Mesenchymal stem cell (in vitro differentiated cells and primary cell): ENCODE measurements at regions not wholly inside any gene's neighbourhood (a gene's known extent, or its start where the extent isn't known, plus 50 kb on each side); places are given as distances from the start of the nearest gene placed in this dataset.

ENCODE experiments used
- DNase-seq: peaks from one replicate; pipeline ENCODE4 v3.0.0-alpha.2; 2013
- H2AFZ ChIP-seq: one replicate; pipeline ENCODE4 v1.6.1; 2013; ENCODE audit warnings: low read depth, mild to moderate bottlenecking, control low read depth, inconsistent platforms, low read length, moderate library complexity
- H2AK5ac ChIP-seq: 2 replicates; pipeline ENCODE4 v1.6.1; 2013; ENCODE audit warnings: low read length, moderate library complexity, mild to moderate bottlenecking, inconsistent platforms; ENCODE audit not compliant: severe bottlenecking
- H2BK120ac ChIP-seq: one replicate; pipeline ENCODE4 v1.6.1; 2013; ENCODE audit warnings: low read depth, mild to moderate bottlenecking, inconsistent platforms, low read length, moderate library complexity
- H2BK12ac ChIP-seq, 2 experiments: one replicate each; pipeline ENCODE4 v1.6.1; 2013; ENCODE audit warnings: inconsistent platforms in 2 of 2, low read length in 2 of 2, mild to moderate bottlenecking in 2 of 2, moderate library complexity in 2 of 2, control low read depth in 1 of 2
- H2BK15ac ChIP-seq: one replicate; pipeline ENCODE4 v1.6.1; 2013; ENCODE audit warnings: mild to moderate bottlenecking, low read depth, inconsistent platforms; ENCODE audit not compliant: poor library complexity, severe bottlenecking
- H2BK5ac ChIP-seq: 2 replicates; pipeline ENCODE4 v1.6.1; 2013; ENCODE audit warnings: low read depth, mild to moderate bottlenecking, low read length, control low read depth, inconsistent platforms; ENCODE audit not compliant: poor library complexity, severe bottlenecking
- H3K14ac ChIP-seq, 2 experiments: one replicate each; pipeline ENCODE4 v1.6.1; 2013; ENCODE audit warnings: inconsistent platforms in 2 of 2, low read length in 2 of 2, control low read depth in 1 of 2, mild to moderate bottlenecking in 1 of 2, moderate library complexity in 1 of 2
- H3K18ac ChIP-seq, 2 experiments: one replicate each; pipeline ENCODE4 v1.6.1; 2013; ENCODE audit warnings: inconsistent platforms in 2 of 2, low read length in 2 of 2, control low read depth in 1 of 2, low read depth in 1 of 2, mild to moderate bottlenecking in 1 of 2
- H3K23ac ChIP-seq, 2 experiments: one replicate each; pipeline ENCODE4 v1.6.1; 2013; ENCODE audit warnings: inconsistent platforms in 2 of 2, low read length in 2 of 2, mild to moderate bottlenecking in 2 of 2, moderate library complexity in 2 of 2, control low read depth in 1 of 2
- H3K27ac ChIP-seq: 2 replicates; pipeline ENCODE4 v1.5.1; 2013; ENCODE audit warnings: mild to moderate bottlenecking, moderate library complexity, low read length, control low read depth, inconsistent platforms; ENCODE audit not compliant: poor library complexity, severe bottlenecking
- H3K27me3 ChIP-seq, 2 experiments: 2 replicates each; pipeline versions ENCODE4 v1.6.1 to v1.7.0; 2013; ENCODE audit warnings: low read length in 2 of 2, mild to moderate bottlenecking in 2 of 2, moderate library complexity in 2 of 2, control low read depth in 1 of 2, inconsistent platforms in 1 of 2; ENCODE audit not compliant: control insufficient read depth in 1 of 2, insufficient read depth in 1 of 2
- H3K36me3 ChIP-seq, 2 experiments: 2 replicates each; pipeline versions ENCODE4 v1.6.1 to v1.7.0; 2013; ENCODE audit warnings: low read length in 2 of 2, control low read depth in 1 of 2, inconsistent platforms in 1 of 2, low read depth in 1 of 2, mild to moderate bottlenecking in 1 of 2; ENCODE audit not compliant: insufficient read depth in 2 of 2, control insufficient read depth in 1 of 2
- H3K4ac ChIP-seq, 2 experiments: one replicate each; pipeline ENCODE4 v1.6.1; 2013; ENCODE audit warnings: inconsistent platforms in 2 of 2, low read length in 2 of 2, mild to moderate bottlenecking in 2 of 2, moderate library complexity in 2 of 2, control low read depth in 1 of 2, low read depth in 1 of 2
- H3K4me1 ChIP-seq: 2 replicates; pipeline ENCODE4 v1.6.1; 2013; ENCODE audit warnings: low read depth, low read length, control low read depth; ENCODE audit not compliant: control insufficient read depth, insufficient read depth
- H3K4me2 ChIP-seq: 2 replicates; pipeline ENCODE4 v1.6.1; 2013; ENCODE audit warnings: low read length, mild to moderate bottlenecking, inconsistent platforms; ENCODE audit not compliant: poor library complexity, severe bottlenecking
- H3K4me3 ChIP-seq, 2 experiments: 2 replicates each; pipeline versions ENCODE4 v1.5.1 to v1.7.0; 2013; ENCODE audit warnings: low read length in 2 of 2, mild to moderate bottlenecking in 2 of 2, control low read depth in 1 of 2, low read depth in 1 of 2; ENCODE audit not compliant: insufficient read depth in 1 of 2
- H3K79me1 ChIP-seq: replicated peaks from 2 replicates; pipeline ENCODE4 v1.6.1; 2013; ENCODE audit warnings: mild to moderate bottlenecking, control low read depth, low read length, inconsistent platforms; ENCODE audit not compliant: poor library complexity, severe bottlenecking
- H3K9ac ChIP-seq: 2 replicates; pipeline ENCODE4 v1.7.0; 2013; ENCODE audit warnings: mild to moderate bottlenecking, low read length, moderate library complexity
- H3K9me3 ChIP-seq: 2 replicates; pipeline ENCODE4 v1.7.0; 2013; ENCODE audit warnings: mild to moderate bottlenecking, low read length; ENCODE audit not compliant: control insufficient read depth
- H4K8ac ChIP-seq: one replicate; pipeline ENCODE4 v1.6.1; 2013; ENCODE audit warnings: inconsistent platforms, mild to moderate bottlenecking, low read length, moderate library complexity
- H4K91ac ChIP-seq: one replicate; pipeline ENCODE4 v1.6.1; 2013; ENCODE audit warnings: mild to moderate bottlenecking, low read length, inconsistent platforms
- WGBS: methylation state at CpG from one replicate; pipeline ENCODE4 v1.1.7; 2013; ENCODE audit warnings: mixed read lengths; 5-methylcytosine and 5-hydroxymethylcytosine counted together

DNA sequence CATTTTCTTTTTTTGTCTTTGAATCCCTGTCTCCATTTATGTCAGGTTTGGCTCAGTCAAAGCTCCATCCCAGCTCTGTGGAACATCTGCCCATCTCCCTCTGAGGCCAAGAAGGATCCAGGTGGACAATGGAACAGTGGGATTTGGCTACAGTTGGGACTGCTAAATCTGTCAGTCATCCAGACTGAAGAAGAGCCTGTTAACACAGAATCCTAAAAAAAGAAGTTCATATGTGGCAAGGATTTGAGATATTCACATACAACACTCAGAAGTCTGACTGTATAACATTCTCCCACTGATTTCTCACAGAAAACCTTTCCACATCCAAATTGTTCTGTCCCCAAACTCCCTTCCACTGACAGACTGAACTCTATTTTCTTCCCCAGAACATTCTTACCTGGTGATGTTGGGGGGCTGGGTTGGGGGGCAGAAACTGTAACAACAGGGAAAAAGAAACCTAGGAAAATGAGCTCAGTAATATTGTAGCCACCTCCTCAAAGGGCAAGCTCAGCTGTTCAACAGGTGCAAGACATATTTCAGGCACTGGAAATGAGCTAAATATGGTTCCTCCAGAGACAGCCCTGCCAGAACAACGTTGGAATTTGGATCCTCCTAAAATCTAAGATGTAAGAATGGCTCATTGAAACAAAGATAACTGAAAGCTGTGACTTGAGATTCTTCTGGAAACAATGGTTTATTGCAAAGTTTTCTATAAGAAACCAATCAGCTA lies 301.5 kb upstream of the CDH5 start:
- no peak overlapping the region for H2AK5ac ChIP-seq
- H2BK15ac ChIP-seq = no peak overlapping the region
- no peaks in the 10 kb centered on the region for H3K36me3 ChIP-seq
- H3K14ac ChIP-seq = no peak overlapping the region
- H2AFZ ChIP-seq = no peak overlapping the region
- H3K18ac ChIP-seq = no peak overlapping the region
- no peaks in the 10 kb centered on the region for H3K27me3 ChIP-seq
- 44% methylated on average over 1 of the region's 1 CpG for WGBS
- no peak overlapping the region for H3K9ac ChIP-seq
- no peak overlapping the region for H4K8ac ChIP-seq
- H3K4me2 ChIP-seq = no peak overlapping the region
- no peaks in the 10 kb centered on the region for H3K9me3 ChIP-seq
- H3K4me3 ChIP-seq = no peak overlapping the region
- H2BK5ac ChIP-seq = no peak overlapping the region
- no peak overlapping the region for H2BK120ac ChIP-seq
- no peak overlapping the region for H4K91ac ChIP-seq
- no peaks in the 10 kb centered on the region for H3K4me1 ChIP-seq
- no peak overlapping the region for H3K27ac ChIP-seq
- H3K4ac ChIP-seq = no peak overlapping the region
- no peak overlapping the region for H3K23ac ChIP-seq
- no peak for DNase-seq
- no peaks in the 10 kb centered on the region for H3K79me1 ChIP-seq
- H2BK12ac ChIP-seq = no peak overlapping the region

DNA sequence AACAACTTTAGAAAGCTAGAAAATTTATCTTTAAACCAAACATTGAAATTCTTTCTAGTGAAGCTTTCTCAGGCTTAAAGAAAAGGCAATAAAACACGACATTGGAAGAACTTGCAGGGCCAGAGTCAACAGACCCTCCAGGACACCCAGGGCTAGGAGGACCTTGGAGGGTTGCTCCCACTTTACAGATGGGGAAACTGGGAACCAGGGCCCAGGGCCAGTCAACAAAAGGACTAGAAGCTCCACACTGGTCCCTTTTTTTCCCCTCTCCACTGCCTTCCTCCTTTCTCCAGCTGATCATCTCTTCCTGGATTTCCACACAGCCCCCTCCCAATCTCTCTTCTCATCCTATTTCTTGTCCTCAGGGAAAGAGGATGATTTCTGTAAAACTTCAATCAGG lies 307.7 kb upstream of the CDH5 start:
- no peaks in the 10 kb centered on the region for H3K36me3 ChIP-seq
- H3K79me1 ChIP-seq = no peaks in the 10 kb centered on the region
- H3K4me2 ChIP-seq = no peak overlapping the region
- no peak overlapping the region for H3K27ac ChIP-seq
- WGBS = 79% methylated on average over 1 of the region's 1 CpG
- no peak overlapping the region for H2BK12ac ChIP-seq
- no peak overlapping the region for H2BK15ac ChIP-seq
- no peaks in the 10 kb centered on the region for H3K4me1 ChIP-seq
- no peak overlapping the region for H4K91ac ChIP-seq
- H2AFZ ChIP-seq = no peak overlapping the region
- H3K9ac ChIP-seq = no peak overlapping the region
- H3K23ac ChIP-seq = no peak overlapping the region
- H3K27me3 ChIP-seq = peaks cover 0 to 4% of the 10 kb centered on the region in 2 experiments
- H3K9me3 ChIP-seq = no peaks in the 10 kb centered on the region
- no peak overlapping the region for H2AK5ac ChIP-seq
- no peak overlapping the region for H3K14ac ChIP-seq
- DNase-seq = no peak
- H3K4ac ChIP-seq = no peak overlapping the region
- H3K4me3 ChIP-seq = no peak overlapping the region
- H2BK5ac ChIP-seq = no peak overlapping the region
- no peak overlapping the region for H4K8ac ChIP-seq
- no peak overlapping the region for H2BK120ac ChIP-seq
- H3K18ac ChIP-seq = no peak overlapping the region

DNA sequence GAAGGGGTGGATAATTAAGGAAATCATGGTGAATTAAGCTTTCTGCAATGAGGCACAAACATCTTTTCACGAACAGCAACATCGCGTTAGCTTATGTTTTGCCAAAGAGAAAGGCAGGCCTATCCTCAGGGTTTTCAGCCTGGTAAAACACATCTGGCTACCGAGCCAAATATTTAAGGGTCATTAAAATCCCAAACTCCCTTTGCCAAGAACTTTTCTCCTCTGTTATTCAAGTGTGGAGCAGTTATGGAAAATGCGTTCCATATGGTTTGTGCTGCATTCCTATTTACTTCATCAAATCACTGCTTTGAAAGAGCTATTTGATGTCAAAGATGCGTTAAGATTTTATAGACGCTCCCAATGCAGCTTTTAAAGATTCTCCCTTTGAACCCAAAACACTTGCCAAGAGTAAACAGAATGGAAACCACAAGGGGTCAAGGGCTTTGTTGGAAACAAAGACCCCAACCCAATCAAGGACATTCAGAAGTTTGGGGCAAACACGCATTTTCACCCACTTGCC lies 308.3 kb upstream of the CDH5 start:
- 99% methylated on average over 7 of the region's 8 CpGs for WGBS
- Histone ChIP-seq H3K36me3 (no peaks in the 10 kb centered on the region), H2BK5ac (no peak overlapping the region), H2AFZ (no peak overlapping the region), H2BK12ac (no peak overlapping the region), H3K18ac (no peak overlapping the region), H2BK15ac (no peak overlapping the region), H3K4me3 (no peak overlapping the region), H3K9ac (no peak overlapping the region), H2BK120ac (no peak overlapping the region), H3K14ac (no peak overlapping the region), H3K4me2 (no peak overlapping the region), H2AK5ac (no peak overlapping the region), H3K4me1 (no peaks in the 10 kb centered on the region), H4K91ac (no peak overlapping the region), H3K23ac (no peak overlapping the region), H3K79me1 (no peaks in the 10 kb centered on the region), H3K4ac (no peak overlapping the region), H4K8ac (no peak overlapping the region), H3K9me3 (no peaks in the 10 kb centered on the region), H3K27me3 (peaks cover 0 to 4% of the 10 kb centered on the region in 2 experiments), H3K27ac (no peak overlapping the region)
- DNase-seq = no peak

DNA sequence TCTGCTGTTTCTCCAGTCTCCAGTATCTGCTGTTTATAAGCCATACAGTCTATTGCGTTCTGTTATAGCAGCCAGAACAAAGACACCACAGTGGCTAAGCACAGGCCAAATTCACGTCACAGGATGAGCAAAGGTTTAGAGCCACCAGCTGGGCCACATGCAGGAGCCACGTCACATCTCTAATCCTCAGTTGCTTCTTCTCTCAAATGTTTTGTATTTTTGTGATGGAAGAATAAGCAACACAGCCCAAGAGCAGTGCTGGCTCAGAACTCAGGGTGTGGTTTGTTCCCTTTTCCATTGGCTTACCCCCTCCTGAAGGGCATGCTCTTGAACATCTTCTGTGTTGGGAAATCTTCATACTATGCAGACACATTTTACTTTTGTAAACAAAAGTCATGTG lies 309.4 kb upstream of the CDH5 start:
- H2AK5ac ChIP-seq = no peak overlapping the region
- no peak overlapping the region for H3K4me3 ChIP-seq
- no peaks in the 10 kb centered on the region for H3K79me1 ChIP-seq
- H4K8ac ChIP-seq = no peak overlapping the region
- WGBS = 100% methylated on average over 2 of the region's 3 CpGs
- H3K23ac ChIP-seq = no peak overlapping the region
- H3K4ac ChIP-seq = no peak overlapping the region
- no peaks in the 10 kb centered on the region for H3K9me3 ChIP-seq
- no peak overlapping the region for H4K91ac ChIP-seq
- H3K27ac ChIP-seq = no peak overlapping the region
- H3K9ac ChIP-seq = no peak overlapping the region
- H2BK15ac ChIP-seq = no peak overlapping the region
- no peak overlapping the region for H2BK120ac ChIP-seq
- no peaks in the 10 kb centered on the region for H3K36me3 ChIP-seq
- H3K18ac ChIP-seq = no peak overlapping the region
- no peak overlapping the region for H3K14ac ChIP-seq
- H2AFZ ChIP-seq = no peak overlapping the region
- H2BK5ac ChIP-seq = no peak overlapping the region
- H3K4me1 ChIP-seq = no peaks in the 10 kb centered on the region
- peaks cover 0 to 4% of the 10 kb centered on the region in 2 experiments for H3K27me3 ChIP-seq
- DNase-seq = no peak
- no peak overlapping the region for H2BK12ac ChIP-seq
- H3K4me2 ChIP-seq = no peak overlapping the region
